CD14-positive monocyte (primary cell): ENCODE measurements at regions not wholly inside any gene's neighbourhood (a gene's known extent, or its start where the extent isn't known, plus 50 kb on each side); places are given as distances from the start of the nearest gene placed in this dataset.

Experiments used
- DNase-seq, 3 donors: peaks; one replicate each; pipeline ENCODE4 v3.0.0-alpha.2; 2011 to 2022
- H2AFZ ChIP-seq: 2 replicates; pipeline ENCODE4 v1.6.0; 2012; ENCODE audit warnings: mild to moderate bottlenecking, low read depth, low read length, inconsistent platforms; ENCODE audit not compliant: insufficient read depth, poor library complexity, severe bottlenecking
- H3K27ac ChIP-seq, 2 donors: 1 replicate in 1 of 2; 2 replicates in 1 of 2; pipeline ENCODE4 v1.5.1; 2012 to 2013; ENCODE audit warnings: low read length in 2 of 2, control low read depth in 1 of 2, inconsistent platforms in 1 of 2, low read depth in 1 of 2, mild to moderate bottlenecking in 1 of 2
- H3K27me3 ChIP-seq, 2 donors: one replicate each; pipeline versions ENCODE4 v1.6.0 to v1.6.1; 2011 to 2013; ENCODE audit warnings: low read length in 2 of 2; ENCODE audit not compliant: control insufficient read depth in 2 of 2, insufficient read depth in 2 of 2
- H3K36me3 ChIP-seq, 2 donors: replicated peaks in 1 of 2; 1 replicate in 1 of 2; 2 replicates in 1 of 2; pipeline versions ENCODE4 v1.5.1 to v1.6.1; 2012 to 2013; ENCODE audit warnings: low read length in 2 of 2, control low read depth in 1 of 2, inconsistent platforms in 1 of 2, mild to moderate bottlenecking in 1 of 2; ENCODE audit not compliant: insufficient read depth in 2 of 2, control insufficient read depth in 1 of 2
- H3K4me1 ChIP-seq, 2 donors: 1 replicate in 1 of 2; 2 replicates in 1 of 2; pipeline versions ENCODE4 v1.5.1 to v1.6.1; 2012 to 2013; ENCODE audit warnings: low read length in 2 of 2, control low read depth in 1 of 2, inconsistent platforms in 1 of 2, mild to moderate bottlenecking in 1 of 2, moderate library complexity in 1 of 2; ENCODE audit not compliant: insufficient read depth in 2 of 2, control insufficient read depth in 1 of 2
- H3K4me2 ChIP-seq: replicated peaks from 2 replicates; pipeline ENCODE3; 2012; ENCODE audit warnings: low read length, moderate library complexity, mild to moderate bottlenecking; ENCODE audit not compliant: poor library complexity, severe bottlenecking; ENCODE audit errors: extremely low read depth
- H3K4me3 ChIP-seq, 3 experiments: fragments of 200-600 bp in 1 of 3; sonication (generic) in 1 of 3; replicated peaks in 1 of 3; 1 replicate in 2 of 3; 2 replicates in 1 of 3; pipeline ENCODE4 v1.5.1; 2011 to 2013; ENCODE audit warnings: low read length in 3 of 3, mild to moderate bottlenecking in 3 of 3, control low read depth in 2 of 3, low read depth in 2 of 3, inconsistent platforms in 1 of 3, moderate library complexity in 1 of 3
- H3K79me2 ChIP-seq: 2 replicates; pipeline ENCODE4 v1.6.0; 2012; ENCODE audit warnings: mild to moderate bottlenecking, control low read depth, inconsistent platforms, low read length, moderate library complexity; ENCODE audit not compliant: insufficient read depth
- H3K9ac ChIP-seq: 2 replicates; pipeline ENCODE4 v1.6.0; 2017; ENCODE audit warnings: low read length, mild to moderate bottlenecking; ENCODE audit not compliant: insufficient read depth, poor library complexity, severe bottlenecking
- H3K9me3 ChIP-seq, 2 donors: replicated peaks in 1 of 2; 1 replicate in 1 of 2; 2 replicates in 1 of 2; pipeline versions ENCODE4 v1.5.1 to v1.6.1; 2012 to 2013; ENCODE audit warnings: low read length in 2 of 2, control low read depth in 1 of 2; ENCODE audit not compliant: control insufficient read depth in 1 of 2, insufficient read depth in 1 of 2
- H4K20me1 ChIP-seq: 2 replicates; pipeline ENCODE4 v1.6.0; 2012; ENCODE audit warnings: mild to moderate bottlenecking, low read length, control low read depth, moderate library complexity; ENCODE audit not compliant: insufficient read depth
- H3K27ac Mint-ChIP-seq, 7 donors: one replicate each; pipeline ENCODE4 v1.8.0; 2020; ENCODE audit warnings: mild to moderate bottlenecking in 7 of 7, mixed read lengths in 7 of 7, moderate library complexity in 6 of 7, inconsistent platforms in 2 of 7
- H3K27me3 Mint-ChIP-seq, 3 donors: one replicate each; pipeline ENCODE4 v1.8.0; 2021 to 2022; ENCODE audit warnings: low read depth in 3 of 3, mild to moderate bottlenecking in 3 of 3, mixed read lengths in 3 of 3, moderate library complexity in 3 of 3, inconsistent platforms in 1 of 3
- H3K36me3 Mint-ChIP-seq, 2 donors: one replicate each; pipeline ENCODE4 v1.8.0; 2020; ENCODE audit warnings: mixed read lengths in 2 of 2, inconsistent platforms in 1 of 2, mild to moderate bottlenecking in 1 of 2
- H3K4me1 Mint-ChIP-seq: one replicate; pipeline ENCODE4 v1.8.0; 2020; ENCODE audit warnings: mild to moderate bottlenecking, mixed read lengths
- H3K4me3 Mint-ChIP-seq, 2 donors: one replicate each; pipeline ENCODE4 v1.8.0; 2020; ENCODE audit warnings: mild to moderate bottlenecking in 2 of 2, mixed read lengths in 2 of 2, moderate library complexity in 1 of 2
- H3K9me3 Mint-ChIP-seq, 7 donors: one replicate each; pipeline ENCODE4 v1.8.0; 2020 to 2022; ENCODE audit warnings: mixed read lengths in 7 of 7, mild to moderate bottlenecking in 6 of 7, moderate library complexity in 6 of 7, inconsistent platforms in 2 of 7
- CTCF ChIP-seq: fragments of 200-600 bp; IDR thresholded peaks from one replicate; pipeline ENCODE4 v1.8.0; 2022; ENCODE audit warnings: antibody characterized with exemption, mild to moderate bottlenecking
- WGBS: methylation state at CpG from one replicate; pipeline ENCODE4 v1.1.5; 2013; ENCODE audit warnings: missing lambda C conversion rate; ENCODE audit not compliant: insufficient coverage; 5-methylcytosine and 5-hydroxymethylcytosine counted together
- intact Hi-C, 2 donors: fragments of 100-400 bp; cut with micrococcal nuclease; formaldehyde crosslinking; loops; one replicate each; pipeline versions ENCODE4 v1.15.0 to v1.15.1; 2023

DNA sequence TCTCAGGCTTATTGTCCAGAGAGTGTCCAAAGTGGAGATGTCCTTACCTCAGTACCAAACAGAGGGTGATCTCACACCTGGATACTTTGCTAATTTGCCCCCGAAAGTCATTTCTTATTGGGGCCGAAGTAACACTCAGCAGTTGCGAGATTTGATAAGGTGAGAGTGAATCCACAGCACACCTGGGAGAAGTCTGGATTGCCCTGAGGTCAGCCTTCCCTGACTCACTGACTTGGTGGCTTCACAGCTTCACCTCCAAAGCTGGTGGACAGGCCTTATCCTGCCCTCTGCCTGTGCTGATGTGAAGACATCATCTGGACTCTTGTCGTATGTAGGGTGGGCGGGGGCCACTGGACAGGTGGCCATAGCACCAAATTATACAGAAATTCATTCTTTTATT lies 101.9 kb upstream of the ARMC2 start:
- intact Hi-C loops = no loop called here
- Histone ChIP-seq H3K79me2 (no peaks in the 10 kb centered on the region), H3K9ac (no peak overlapping the region), H3K36me3 (no peaks in the 10 kb centered on the region), H3K27me3 (no peaks in the 10 kb centered on the region), H3K4me1 (peaks cover 11 to 12% of the 10 kb centered on the region in 2 donors), H2AFZ (no peak overlapping the region), H3K4me2 (no peak overlapping the region), H4K20me1 (no peaks in the 10 kb centered on the region), H3K4me3 (no peak overlapping the region), H3K27ac (no peak overlapping the region), H3K9me3 (no peaks in the 10 kb centered on the region)
- peaks cover 0 to 3% (median 0%) of the 10 kb centered on the region in 7 donors for H3K9me3 Mint-ChIP-seq
- no peak for TF ChIP-seq CTCF
- WGBS = 100% methylated on average over 5 of the region's 5 CpGs
- H3K4me3 Mint-ChIP-seq = no peak overlapping the region
- H3K4me1 Mint-ChIP-seq = peaks cover 13% of the 10 kb centered on the region
- H3K36me3 Mint-ChIP-seq = no peaks in the 10 kb centered on the region
- no peak for DNase-seq
- peaks cover 0 to 6% (median 1%) of the 10 kb centered on the region in 3 donors for H3K27me3 Mint-ChIP-seq
- peak overlapping the region in 1 of 7 donors; percentile 8 for H3K27ac Mint-ChIP-seq

DNA sequence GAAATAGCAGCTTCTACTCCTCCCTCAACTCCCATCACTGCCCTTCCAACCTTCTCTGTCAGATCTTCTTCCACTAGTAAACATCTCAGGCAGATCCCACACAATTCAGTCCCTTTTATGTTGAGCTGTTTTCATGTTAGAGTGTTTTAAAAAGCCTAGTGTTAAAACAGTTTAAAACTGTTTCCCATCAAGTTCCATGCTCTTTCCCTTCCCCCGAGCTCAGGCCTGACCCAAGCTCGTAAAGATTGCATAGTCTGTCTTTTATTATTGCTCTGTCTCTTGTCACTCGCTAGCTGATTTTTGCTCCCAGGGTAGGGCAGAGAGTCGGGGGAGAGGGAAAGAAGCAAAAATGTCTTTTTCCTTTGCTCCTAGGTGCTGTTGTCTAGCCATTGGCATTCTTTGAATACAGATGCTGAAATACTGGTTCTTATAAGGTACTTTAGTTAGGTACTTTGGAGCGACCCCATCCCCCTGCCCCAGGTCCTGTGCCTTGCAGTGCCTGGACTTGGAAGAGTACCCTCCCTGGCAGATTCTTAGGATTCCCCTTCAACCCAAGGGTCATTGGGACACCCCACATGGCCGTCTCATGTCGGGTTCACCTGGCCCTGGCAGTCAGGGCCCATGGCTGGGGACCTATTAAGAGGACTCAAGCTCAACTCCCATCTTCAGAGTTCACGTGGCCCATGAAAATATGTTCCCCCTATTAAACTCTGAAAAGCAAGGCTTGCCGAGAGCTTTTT lies 101.2 kb upstream of the ARMC2 start:
- Mint-ChIP-seq H3K4me3 (no peak overlapping the region), H3K27ac (no peak overlapping the region)
- intact Hi-C loops = no loop called here

More for the DNA sequence above, 101.2 kb upstream of the ARMC2 start:
- Mint-ChIP-seq H3K27me3 (peaks cover 0 to 4% (median 1%) of the 10 kb centered on the region in 3 donors), H3K9me3 (peaks cover 0 to 3% (median 0%) of the 10 kb centered on the region in 7 donors), H3K36me3 (no peaks in the 10 kb centered on the region), H3K4me1 (peaks cover 7% of the 10 kb centered on the region)
- WGBS = 96% methylated on average over 7 of the region's 9 CpGs
- H3K4me1 ChIP-seq = peaks cover 4 to 5% of the 10 kb centered on the region in 2 donors
- H2AFZ ChIP-seq = no peak overlapping the region
- H3K27ac ChIP-seq = no peak overlapping the region
- H3K79me2 ChIP-seq = no peaks in the 10 kb centered on the region
- no peak overlapping the region for H3K9ac ChIP-seq
- no peaks in the 10 kb centered on the region for H4K20me1 ChIP-seq
- no peaks in the 10 kb centered on the region for H3K36me3 ChIP-seq
- no peaks in the 10 kb centered on the region for H3K9me3 ChIP-seq
- no peak overlapping the region for H3K4me3 ChIP-seq
- H3K27me3 ChIP-seq = no peaks in the 10 kb centered on the region
- DNase-seq = no peak
- H3K4me2 ChIP-seq = no peak overlapping the region
- TF ChIP-seq CTCF = no peak
